Gastrocnemius medialis (tissue), 4 donors: ENCODE measurements at regions not wholly inside any gene's neighbourhood (a gene's known extent, or its start where the extent isn't known, plus 50 kb on each side); places are given as distances from the start of the nearest gene placed in this dataset.

Experiments used
- ATAC-seq, 2 donors: fragments of 150-250 bp; one replicate each; pipeline ENCODE4 v1.9.1; 2016
- DNase-seq, 2 donors: peaks; one replicate each; pipeline ENCODE4 v3.0.0-alpha.2; 2019
- H3K27ac ChIP-seq, 4 donors: fragments of 200-600 bp; sonication (generic); 1 replicate in 1 of 4; 2 replicates in 3 of 4; pipeline ENCODE4 v1.5.1; 2016 to 2018; ENCODE audit warnings: mild to moderate bottlenecking in 2 of 4, moderate library complexity in 1 of 4
- H3K27me3 ChIP-seq, 3 donors: fragments of 200-600 bp; sonication (generic) in 2 of 3; 1 replicate in 1 of 3; 2 replicates in 2 of 3; pipeline versions ENCODE4 v1.5.1 to v1.6.0; 2016 to 2019; ENCODE audit warnings: mild to moderate bottlenecking in 1 of 3, moderate library complexity in 1 of 3
- H3K36me3 ChIP-seq, 2 donors: fragments of 200-600 bp; sonication (generic) in 1 of 2; one replicate each; pipeline ENCODE4 v1.5.1; 2017 to 2018
- H3K4me1 ChIP-seq, 2 donors: fragments of 200-600 bp; sonication (generic) in 1 of 2; one replicate each; pipeline ENCODE4 v1.5.1; 2016 to 2017; ENCODE audit warnings: mild to moderate bottlenecking in 2 of 2
- H3K4me3 ChIP-seq, 4 donors: fragments of 200-600 bp; sonication (generic) in 3 of 4; 1 replicate in 1 of 4; 2 replicates in 3 of 4; pipeline ENCODE4 v1.5.1; 2016 to 2019; ENCODE audit warnings: mild to moderate bottlenecking in 2 of 4
- H3K9me3 ChIP-seq, 3 donors: fragments of 200-600 bp; sonication (generic) in 2 of 3; 1 replicate in 1 of 3; 2 replicates in 2 of 3; pipeline ENCODE4 v1.5.1; 2016 to 2019
- CTCF ChIP-seq, 5 experiments: fragments of 450-650 bp in 3 of 5; fragments of 200-600 bp in 2 of 5; sonication (generic) in 2 of 5; IDR thresholded peaks in 4 of 5; conservative IDR thresholded peaks in 1 of 5; 1 replicate in 4 of 5; 2 replicates in 1 of 5; pipeline ENCODE4 v1.5.1; 2016 to 2019; ENCODE audit warnings: antibody characterized with exemption in 5 of 5, mild to moderate bottlenecking in 3 of 5, moderate library complexity in 3 of 5
- POLR2A ChIP-seq, 2 donors: fragments of 450-650 bp; IDR thresholded peaks; one replicate each; pipeline ENCODE4 v1.6.1; 2017; ENCODE audit warnings: antibody characterized with exemption in 2 of 2, mild to moderate bottlenecking in 2 of 2, moderate library complexity in 2 of 2
- in situ Hi-C, 4 donors: fragments of 200-750 bp; cut with MboI; loops; one replicate each; pipeline versions ENCODE4 v1.15.0 to v1.8.0; 2017; ENCODE audit warnings: low sequenced_read_pairs in 4 of 4
- intact Hi-C: fragments of 100-400 bp; cut with DNase I; formaldehyde crosslinking; loops from one replicate; pipeline ENCODE4 v1.15.1; 2023; ENCODE audit warnings: low total_unique reads

GRCh38 chr15:62622775-62623174 lies 419.8 kb upstream of the TPM1 start:
- Histone ChIP-seq H3K36me3 (no peaks in the 10 kb centered on the region), H3K9me3 (no peaks in the 10 kb centered on the region), H3K4me3 (no peak overlapping the region), H3K4me1 (peaks cover 24 to 27% of the 10 kb centered on the region in 2 donors), H3K27me3 (no peaks in the 10 kb centered on the region), H3K27ac (no peak overlapping the region)
- TF ChIP-seq POLR2A (IDR thresholded peaks at IDR 0.05) (no peak), CTCF (IDR thresholded peaks at IDR 0.05 in 4 of 5, conservative IDR thresholded peaks at IDR 0.05 in 1 of 5) (no peak)
- in situ Hi-C loops (no loop called here), intact Hi-C loops (no loop called here)
- DNase-seq (no peak), ATAC-seq (no peak)

GRCh38 chr15:62624547-62625378 lies 417.8 kb upstream of the TPM1 start:
- ATAC-seq (peak; percentile 85 to 88), DNase-seq (peak; percentile 25 to 27)
- H3K4me3 ChIP-seq: no peak overlapping the region
- H3K4me1 ChIP-seq: peaks cover 33 to 38% of the 10 kb centered on the region in 2 donors
- H3K27me3 ChIP-seq: no peaks in the 10 kb centered on the region
- in situ Hi-C loops: loop anchor here in 1 of 4 donors (25.0 kb wide), 1 partner anchor 237 kb away; the partner anchor contains the start of gene TLN2
- peak overlapping the region; percentile 1 to 38 (median 28) for H3K27ac ChIP-seq
- no peaks in the 10 kb centered on the region for H3K36me3 ChIP-seq
- intact Hi-C loops: no loop called here
- no peak for TF ChIP-seq CTCF (IDR thresholded peaks at IDR 0.05 in 4 of 5, conservative IDR thresholded peaks at IDR 0.05 in 1 of 5)
- no peak for TF ChIP-seq POLR2A (IDR thresholded peaks at IDR 0.05)
- H3K9me3 ChIP-seq: no peaks in the 10 kb centered on the region

GRCh38 chr15:62625429-62626033 lies 417.0 kb upstream of the TPM1 start:
- H3K36me3 ChIP-seq: no peaks in the 10 kb centered on the region
- no peaks in the 10 kb centered on the region for H3K9me3 ChIP-seq
- H3K4me1 ChIP-seq: peaks cover 33 to 38% of the 10 kb centered on the region in 2 donors
- TF ChIP-seq CTCF (IDR thresholded peaks at IDR 0.05 in 4 of 5, conservative IDR thresholded peaks at IDR 0.05 in 1 of 5) (no peak), POLR2A (IDR thresholded peaks at IDR 0.05) (no peak)
- no peak overlapping the region for H3K4me3 ChIP-seq
- in situ Hi-C loops (loop anchor here in 1 of 4 donors (25.0 kb wide), 1 partner anchor 238 kb away; the partner anchor contains the start of gene TLN2), intact Hi-C loops (no loop called here)
- no peak for DNase-seq
- no peak for ATAC-seq
- H3K27me3 ChIP-seq: no peaks in the 10 kb centered on the region
- H3K27ac ChIP-seq: peak overlapping the region; percentile 1 to 38 (median 28)

GRCh38 chr15:62626903-62627302 lies 415.6 kb upstream of the TPM1 start:
- intact Hi-C loops: no loop called here
- Histone ChIP-seq H3K36me3 (no peaks in the 10 kb centered on the region), H3K4me1 (peaks cover 33 to 38% of the 10 kb centered on the region in 2 donors), H3K4me3 (no peak overlapping the region), H3K9me3 (no peaks in the 10 kb centered on the region), H3K27me3 (no peaks in the 10 kb centered on the region), H3K27ac (no peak overlapping the region)
- in situ Hi-C loops: loop anchor here in 1 of 4 donors (25.0 kb wide), 1 partner anchor 240 kb away; the partner anchor contains the start of gene TLN2
- TF ChIP-seq CTCF (IDR thresholded peaks at IDR 0.05 in 4 of 5, conservative IDR thresholded peaks at IDR 0.05 in 1 of 5) (no peak), POLR2A (IDR thresholded peaks at IDR 0.05) (no peak)
- ATAC-seq (no peak), DNase-seq (no peak)
